K562 (cell line): ENCODE measurements at regions not wholly inside any gene's neighbourhood (a gene's known extent, or its start where the extent isn't known, plus 50 kb on each side); places are given as distances from the start of the nearest gene placed in this dataset.

Source experiments
- ARHGAP35 ChIP-seq: fragments of 450-650 bp; IDR thresholded peaks from 2 replicates; pipeline ENCODE4 v1.6.1; 2018; ENCODE audit not compliant: partially characterized antibody
- BHLHE40 ChIP-seq: IDR thresholded peaks from 2 replicates; pipeline ENCODE4 v1.6.1; 2011; ENCODE audit warnings: low read length, improper control_type of control experiment
- CCAR2 ChIP-seq: fragments of 200-400 bp; formaldehyde crosslinking; IDR thresholded peaks from 2 replicates; pipeline ENCODE4 v1.6.1; 2017; ENCODE audit warnings: mild to moderate bottlenecking, low read depth, low read length
- CREM ChIP-seq: IDR thresholded peaks from 2 replicates; pipeline ENCODE4 v1.6.1; 2014; ENCODE audit warnings: antibody characterized with exemption, low read depth
- GABPB1 ChIP-seq: sonication (generic); formaldehyde crosslinking; IDR thresholded peaks from 2 replicates; pipeline ENCODE4 v1.8.0; 2022; ENCODE audit warnings: mild to moderate bottlenecking, missing genetic modification reagents
- HDAC2 ChIP-seq: fragments of 450-650 bp; IDR thresholded peaks from 2 replicates; pipeline ENCODE4 v1.6.1; 2016; ENCODE audit warnings: mild to moderate bottlenecking
- RFX1 ChIP-seq: fragments of 450-650 bp; IDR thresholded peaks from 2 replicates; pipeline ENCODE4 v1.6.1; 2016; ENCODE audit warnings: mild to moderate bottlenecking, moderate library complexity
- YBX1 ChIP-seq: fragments of 450-650 bp; IDR thresholded peaks from 2 replicates; pipeline ENCODE4 v1.7.1; 2016; ENCODE audit warnings: mild to moderate bottlenecking
- ZEB2 ChIP-seq: fragments of 450-650 bp; IDR thresholded peaks from 2 replicates; pipeline ENCODE4 v1.6.1; 2016
- ZNF280B ChIP-seq: fragments of 250-450 bp; sonication (Bioruptor Pico); IDR thresholded peaks from 2 replicates; pipeline ENCODE4 v1.5.1; 2021; ENCODE audit warnings: mild to moderate bottlenecking
- ZNF717 ChIP-seq: fragments of 250-450 bp; sonication (Bioruptor Pico); IDR thresholded peaks from 2 replicates; pipeline ENCODE4 v1.5.0; 2021
- TF ChIP-seq, protein P1 (sequence below), 3 experiments: IDR thresholded peaks in 2 of 3; conservative IDR thresholded peaks in 1 of 3; 2 replicates each; pipeline ENCODE4 v1.5.1; 2011 to 2012; ENCODE audit warnings: low read length in 3 of 3, mild to moderate bottlenecking in 3 of 3, control low read depth in 2 of 3, improper control_type of control experiment in 1 of 3, inconsistent platforms in 1 of 3, low read depth in 1 of 3, mixed read lengths in 1 of 3, moderate library complexity in 1 of 3; ENCODE audit not compliant: insufficient read depth in 2 of 3
- TF ChIP-seq, protein P2 (sequence below): fragments of 450-650 bp; formaldehyde crosslinking; IDR thresholded peaks from 2 replicates; pipeline ENCODE4 v1.4.0; 2020; ENCODE audit warnings: mild to moderate bottlenecking

GRCh38 chr5:79878721-79879336 lies 112.2 kb downstream of the MTX3 start:
- TF ChIP-seq, protein P1, sequence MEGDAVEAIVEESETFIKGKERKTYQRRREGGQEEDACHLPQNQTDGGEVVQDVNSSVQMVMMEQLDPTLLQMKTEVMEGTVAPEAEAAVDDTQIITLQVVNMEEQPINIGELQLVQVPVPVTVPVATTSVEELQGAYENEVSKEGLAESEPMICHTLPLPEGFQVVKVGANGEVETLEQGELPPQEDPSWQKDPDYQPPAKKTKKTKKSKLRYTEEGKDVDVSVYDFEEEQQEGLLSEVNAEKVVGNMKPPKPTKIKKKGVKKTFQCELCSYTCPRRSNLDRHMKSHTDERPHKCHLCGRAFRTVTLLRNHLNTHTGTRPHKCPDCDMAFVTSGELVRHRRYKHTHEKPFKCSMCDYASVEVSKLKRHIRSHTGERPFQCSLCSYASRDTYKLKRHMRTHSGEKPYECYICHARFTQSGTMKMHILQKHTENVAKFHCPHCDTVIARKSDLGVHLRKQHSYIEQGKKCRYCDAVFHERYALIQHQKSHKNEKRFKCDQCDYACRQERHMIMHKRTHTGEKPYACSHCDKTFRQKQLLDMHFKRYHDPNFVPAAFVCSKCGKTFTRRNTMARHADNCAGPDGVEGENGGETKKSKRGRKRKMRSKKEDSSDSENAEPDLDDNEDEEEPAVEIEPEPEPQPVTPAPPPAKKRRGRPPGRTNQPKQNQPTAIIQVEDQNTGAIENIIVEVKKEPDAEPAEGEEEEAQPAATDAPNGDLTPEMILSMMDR (IDR thresholded peaks at IDR 0.05 in 2 of 3, conservative IDR thresholded peaks at IDR 0.05 in 1 of 3; ENCODE audit: insufficient read depth in 2 of 3, low read depth in 1 of 3, low read length in 3 of 3): peak; percentile 66 to 78 (median 75)
- TF ChIP-seq HDAC2 (no peak), CREM (no peak), ZNF717 (no peak), ZNF280B (CRISPR knock-in tag) (no peak), ARHGAP35 (no peak), BHLHE40 (no peak), ZEB2 (no peak), RFX1 (no peak), YBX1 (no peak), GABPB1 (CRISPR knock-in tag) (no peak), CCAR2 (no peak)
- TF ChIP-seq, protein P2, sequence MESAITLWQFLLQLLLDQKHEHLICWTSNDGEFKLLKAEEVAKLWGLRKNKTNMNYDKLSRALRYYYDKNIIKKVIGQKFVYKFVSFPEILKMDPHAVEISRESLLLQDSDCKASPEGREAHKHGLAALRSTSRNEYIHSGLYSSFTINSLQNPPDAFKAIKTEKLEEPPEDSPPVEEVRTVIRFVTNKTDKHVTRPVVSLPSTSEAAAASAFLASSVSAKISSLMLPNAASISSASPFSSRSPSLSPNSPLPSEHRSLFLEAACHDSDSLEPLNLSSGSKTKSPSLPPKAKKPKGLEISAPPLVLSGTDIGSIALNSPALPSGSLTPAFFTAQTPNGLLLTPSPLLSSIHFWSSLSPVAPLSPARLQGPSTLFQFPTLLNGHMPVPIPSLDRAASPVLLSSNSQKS (CRISPR knock-in tag): no peak
